ENCODE measurements at regions not wholly inside any gene's neighbourhood (a gene's known extent, or its start where the extent isn't known, plus 50 kb on each side); places are given as distances from the start of the nearest gene placed in this dataset.

DNA sequence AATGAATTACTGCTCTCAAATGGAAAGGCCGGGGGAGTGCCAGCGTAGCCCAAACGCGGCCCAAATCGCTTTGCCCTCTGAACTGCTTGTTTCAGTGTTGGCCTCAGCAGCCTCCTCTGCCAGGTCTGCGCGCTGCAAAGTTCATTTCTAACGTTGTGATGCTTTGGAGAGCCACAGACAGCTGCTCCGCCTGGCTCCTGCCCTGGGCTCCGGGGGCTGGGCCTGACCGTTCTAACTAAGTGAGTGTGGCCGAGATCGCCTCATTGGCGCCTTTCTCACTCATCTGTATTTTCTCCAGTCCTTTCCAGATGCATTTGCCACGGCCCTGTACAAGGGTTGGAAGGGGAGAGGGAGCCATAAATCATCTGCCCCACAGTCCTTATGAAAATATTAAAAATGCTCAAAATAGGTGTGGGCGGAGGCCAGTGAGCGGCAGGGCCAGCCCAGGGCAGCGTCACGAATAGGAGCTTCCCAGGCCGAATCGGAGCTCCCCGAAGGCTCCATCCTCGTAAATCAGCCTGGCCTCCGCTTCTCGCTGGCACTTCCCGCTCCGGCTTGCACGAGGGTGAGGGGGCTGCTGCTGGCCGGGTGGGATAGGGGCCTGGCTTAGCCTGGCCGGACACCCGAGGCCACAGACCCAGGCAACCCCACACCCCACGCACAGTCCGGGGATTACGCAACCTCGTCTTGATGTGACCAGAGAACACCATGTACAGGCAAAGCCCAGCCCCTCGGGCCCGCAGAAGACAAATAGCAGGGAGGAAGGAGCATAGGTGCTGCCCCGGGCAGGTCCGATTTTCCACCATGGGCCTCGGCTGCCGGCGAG, 196.6 kb upstream of the DIO3 start:
- no peak for DNase-seq

- no peak for DNase-seq
These were observed 195.8 kb upstream of the DIO3 start for GRCh38 chr14:101365329-101366158.

DNA sequence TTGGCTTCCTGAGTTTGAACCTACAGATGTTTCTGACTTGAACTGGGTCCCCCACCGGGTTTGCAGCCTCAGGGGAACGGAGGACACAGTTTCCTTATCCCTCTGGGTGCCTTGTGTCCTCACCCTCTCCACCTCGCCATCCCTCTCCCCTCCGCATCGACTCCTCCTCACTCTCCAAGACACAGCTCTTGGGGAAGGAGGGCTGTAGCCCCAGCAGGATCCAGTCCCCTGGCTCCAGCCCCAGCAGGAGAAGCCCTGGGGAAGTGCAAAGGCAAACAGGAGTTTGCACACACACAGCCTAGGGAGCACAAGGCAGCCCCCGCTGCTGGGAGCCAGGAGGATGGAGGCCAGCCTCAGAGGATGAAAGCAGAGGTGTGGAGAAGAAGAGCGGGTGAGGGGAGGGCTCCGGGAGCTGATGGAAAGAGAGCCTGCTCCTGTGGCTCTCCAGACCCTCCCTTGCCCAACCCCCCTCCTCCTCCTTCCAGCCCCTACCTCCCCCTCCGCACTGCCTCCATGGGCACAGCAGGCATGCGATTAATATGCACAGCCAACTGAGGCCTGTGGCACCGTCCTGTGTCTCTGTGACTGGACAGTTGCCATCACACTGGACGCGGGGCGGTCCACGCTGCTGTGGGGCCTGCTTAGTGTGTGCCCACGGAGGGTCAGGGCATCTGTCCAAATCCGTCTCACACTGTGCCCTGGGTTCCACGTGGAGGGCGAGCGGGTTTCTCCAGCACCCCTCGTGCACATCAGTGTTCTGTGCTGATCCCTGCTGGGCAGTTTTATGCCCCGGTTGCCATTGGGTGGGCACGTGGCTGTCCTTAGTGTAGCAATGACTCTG, 193.7 kb upstream of the DIO3 start:
- no peak for DNase-seq

- no peak for DNase-seq
These were observed 192.7 kb upstream of the DIO3 start for GRCh38 chr14:101368629-101369028.

DNA sequence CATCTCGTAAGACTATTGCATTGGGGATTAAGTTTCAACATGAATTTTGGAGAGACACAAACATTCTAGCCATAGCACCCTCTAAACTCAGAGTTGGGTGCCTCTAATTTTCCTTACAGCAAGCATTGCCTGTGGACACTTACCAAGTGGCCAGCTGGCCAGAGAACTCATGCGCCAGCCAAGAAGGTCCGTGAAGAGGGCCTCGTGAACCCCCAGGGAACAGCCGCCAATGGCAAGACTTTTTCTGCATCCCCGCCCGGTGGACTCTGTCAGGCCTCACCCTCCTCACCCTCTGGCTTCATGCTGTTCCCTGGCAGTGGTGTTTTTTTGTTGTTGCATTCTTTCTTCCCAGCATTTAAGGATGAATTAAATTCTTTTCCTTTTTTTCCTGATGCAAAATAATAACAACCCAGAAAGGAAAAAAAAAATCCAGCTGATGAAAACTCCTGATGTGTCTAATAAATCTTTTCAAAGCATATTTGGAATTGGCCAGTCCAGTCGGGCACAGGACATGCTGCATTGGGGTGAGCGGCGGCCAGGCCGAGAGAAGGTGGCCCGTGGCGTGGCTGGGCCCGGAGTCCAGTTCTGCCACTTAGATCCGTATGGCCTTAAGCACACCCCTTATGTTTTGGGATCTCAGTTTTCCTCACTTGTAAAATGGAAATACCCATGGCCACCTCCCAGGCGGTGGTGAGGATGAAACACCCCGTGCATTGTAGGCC, 191.9 kb upstream of the DIO3 start:
- no peak for DNase-seq

- DNase-seq = no peak
These were observed 191.2 kb upstream of the DIO3 start for GRCh38 chr14:101369916-101370592.

- DNase-seq = no peak
These were observed 190.4 kb upstream of the DIO3 start for GRCh38 chr14:101370593-101371569.

DNA sequence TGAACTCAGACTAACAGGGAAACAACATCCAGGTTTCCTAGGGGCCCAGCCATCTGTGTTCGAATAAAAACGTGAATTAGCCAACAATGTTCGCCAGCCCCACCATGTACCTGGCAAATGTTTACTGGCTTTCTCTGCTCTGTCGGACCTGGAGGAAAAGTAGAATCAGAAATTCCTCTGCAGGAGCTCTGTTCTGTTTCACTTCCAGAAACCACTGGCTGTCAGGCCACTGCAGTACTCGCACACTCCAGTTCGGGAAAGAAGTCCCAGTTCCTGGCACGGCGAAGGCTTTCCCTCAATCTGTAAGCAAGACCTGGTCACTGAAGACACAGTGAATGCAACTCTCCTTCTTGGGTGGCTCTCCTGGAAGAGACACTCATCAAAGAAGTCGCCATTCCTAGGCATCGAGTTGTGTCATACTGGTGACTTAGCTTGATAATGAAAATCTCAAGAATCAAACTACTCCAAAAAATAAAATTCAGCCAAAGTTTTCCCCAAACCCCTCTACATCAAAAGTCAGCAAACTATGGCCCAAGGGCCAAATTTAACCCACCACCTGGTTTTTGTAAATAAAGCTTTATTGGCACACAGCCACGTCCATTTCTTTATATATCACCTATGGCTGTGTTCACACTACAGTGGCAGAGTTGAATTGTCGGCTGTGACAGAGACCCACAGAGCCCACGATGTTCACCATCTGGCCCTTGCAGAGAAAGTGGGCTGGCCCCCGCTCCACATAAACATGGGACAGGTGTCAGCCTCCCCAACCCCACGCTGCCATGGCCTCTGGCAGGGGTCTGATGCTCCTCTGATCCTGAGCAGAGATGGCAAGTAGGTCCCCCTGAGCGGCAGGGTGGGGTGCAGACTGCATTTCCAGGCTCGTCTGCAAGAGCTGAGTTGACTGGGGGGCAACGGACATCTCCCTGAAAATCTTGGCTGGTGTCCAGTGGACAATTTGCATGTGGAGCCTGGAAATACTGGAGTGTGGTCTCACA, 189.2 kb upstream of the DIO3 start:
- no peak for DNase-seq

DNA sequence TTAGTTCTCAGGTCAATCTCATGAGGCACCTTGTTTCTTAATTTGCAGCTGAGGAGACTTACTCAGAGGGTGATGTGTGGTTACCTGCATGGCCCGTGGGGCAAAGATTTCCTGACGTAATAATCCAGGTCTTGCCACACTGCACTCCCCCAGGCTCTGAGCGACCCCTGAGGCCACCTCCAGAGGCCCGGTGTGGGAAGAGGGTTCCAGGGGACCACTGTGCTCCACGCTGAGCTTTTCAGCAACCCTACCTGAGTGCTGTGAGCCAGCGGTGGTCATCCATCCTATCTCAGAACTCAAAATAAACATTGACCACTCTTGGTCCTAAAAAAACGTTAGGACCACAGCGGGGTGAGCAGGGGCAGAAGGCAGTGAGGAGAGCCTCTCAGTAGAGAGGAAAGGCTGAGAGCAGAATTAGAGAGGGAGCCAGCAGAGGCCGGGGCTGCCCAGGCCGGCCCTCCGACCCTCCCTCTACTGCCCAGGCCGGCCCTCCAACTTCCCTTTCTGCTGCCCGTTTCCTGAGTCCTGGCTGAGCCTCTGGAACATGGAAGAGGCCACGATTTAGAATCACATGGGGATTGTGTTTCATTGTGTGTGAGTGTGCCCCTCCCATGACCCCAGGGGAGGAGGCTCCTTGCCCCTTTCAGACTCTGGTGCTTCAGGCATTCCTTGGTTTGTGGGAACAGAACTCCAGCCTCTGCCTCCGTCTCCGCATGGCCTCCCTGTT, 188.2 kb upstream of the DIO3 start:
- no peak for DNase-seq

DNA sequence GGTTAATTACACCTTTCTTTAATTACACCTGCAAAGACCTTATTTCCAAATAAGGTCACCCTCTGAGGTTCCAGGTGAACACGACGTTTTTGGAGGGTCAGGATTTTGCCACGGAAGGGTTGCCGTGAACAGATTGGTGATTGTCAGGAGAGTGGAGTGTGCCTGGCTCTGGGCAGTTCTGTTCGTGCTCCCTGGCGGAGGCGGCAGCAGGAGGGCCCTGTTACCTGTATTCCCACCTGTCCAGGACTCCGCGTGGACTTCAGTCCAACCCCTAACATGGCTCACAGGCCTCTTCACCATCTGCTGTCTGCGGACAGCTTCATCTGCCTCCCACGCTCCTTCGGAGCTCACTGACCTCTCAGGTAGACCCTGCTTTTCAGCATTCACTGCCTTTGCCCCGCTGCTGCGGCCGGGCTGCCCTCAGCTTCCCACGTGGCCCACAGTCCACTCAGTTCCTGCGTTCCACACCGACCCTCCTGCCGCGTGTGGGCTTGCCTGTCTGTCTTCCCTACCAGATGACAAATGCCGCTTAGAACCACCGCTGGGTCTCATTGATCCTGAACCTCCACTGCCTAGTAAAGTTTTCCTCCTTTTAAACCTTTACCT, 187.5 kb upstream of the DIO3 start:
- no peak for DNase-seq

- no peak for DNase-seq
These were observed 186.6 kb upstream of the DIO3 start for GRCh38 chr14:101374373-101375338.

DNA sequence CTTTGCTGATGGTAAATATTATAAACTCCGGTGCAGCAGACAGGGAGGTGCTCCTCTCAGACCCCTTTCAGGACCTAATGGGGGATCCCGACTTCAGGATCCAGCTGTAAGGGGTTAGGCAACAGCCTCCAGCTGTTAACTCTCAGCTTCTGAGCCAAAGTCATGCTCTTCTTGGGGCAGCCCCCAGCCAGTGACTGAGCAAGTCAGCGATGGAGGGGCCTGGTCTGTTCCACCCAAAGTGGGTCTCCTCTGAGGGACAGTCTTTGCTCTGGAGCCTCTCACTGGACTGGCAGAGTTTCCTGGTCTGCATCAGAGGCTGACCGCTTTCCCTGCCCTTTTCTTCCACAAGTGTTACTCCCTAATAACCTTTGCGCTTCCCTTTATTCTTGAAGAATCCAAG, 184.2 kb upstream of the DIO3 start:
- no peak for DNase-seq

- no peak for DNase-seq
These were observed 181.5 kb upstream of the DIO3 start for GRCh38 chr14:101379842-101380241.

DNA sequence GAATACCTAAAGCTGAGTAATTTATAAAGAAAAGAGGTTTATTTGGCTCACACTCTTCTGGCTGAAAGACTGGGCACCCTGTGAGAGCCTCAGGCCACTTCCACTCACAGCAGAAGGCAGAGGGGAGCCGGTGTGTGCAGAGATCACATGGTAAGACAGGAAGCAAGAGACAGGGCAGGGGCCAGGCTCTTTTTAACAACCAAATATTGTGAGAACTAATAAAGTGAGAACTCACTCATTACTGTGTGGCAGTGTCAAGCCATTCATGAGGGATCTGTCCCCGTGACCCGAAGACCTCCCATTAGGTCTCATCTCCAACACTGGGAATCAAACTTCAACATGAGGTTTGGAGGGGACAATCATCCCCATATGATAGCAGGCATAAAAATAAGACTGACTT, 180.8 kb upstream of the DIO3 start:
- no peak for DNase-seq

DNA sequence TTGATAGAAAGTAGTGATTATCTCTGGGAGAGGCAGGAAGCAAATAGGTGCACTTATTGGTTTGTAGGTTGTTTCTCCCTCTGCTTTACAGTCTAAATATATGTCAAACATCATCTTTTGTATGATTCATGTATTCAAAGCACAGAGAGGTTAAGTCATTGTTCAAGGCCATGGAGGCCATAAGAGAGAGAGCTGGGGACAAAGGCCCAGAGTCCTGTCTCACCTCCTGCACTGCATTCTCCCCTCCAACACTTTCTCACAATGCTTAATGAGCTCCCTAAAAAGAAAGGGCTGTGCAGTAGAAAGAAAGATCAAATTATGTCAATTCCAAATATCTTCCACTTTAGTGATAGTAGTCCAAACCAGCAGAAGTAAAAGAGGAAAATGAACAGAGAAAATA, 180.4 kb upstream of the DIO3 start:
- no peak for DNase-seq

DNA sequence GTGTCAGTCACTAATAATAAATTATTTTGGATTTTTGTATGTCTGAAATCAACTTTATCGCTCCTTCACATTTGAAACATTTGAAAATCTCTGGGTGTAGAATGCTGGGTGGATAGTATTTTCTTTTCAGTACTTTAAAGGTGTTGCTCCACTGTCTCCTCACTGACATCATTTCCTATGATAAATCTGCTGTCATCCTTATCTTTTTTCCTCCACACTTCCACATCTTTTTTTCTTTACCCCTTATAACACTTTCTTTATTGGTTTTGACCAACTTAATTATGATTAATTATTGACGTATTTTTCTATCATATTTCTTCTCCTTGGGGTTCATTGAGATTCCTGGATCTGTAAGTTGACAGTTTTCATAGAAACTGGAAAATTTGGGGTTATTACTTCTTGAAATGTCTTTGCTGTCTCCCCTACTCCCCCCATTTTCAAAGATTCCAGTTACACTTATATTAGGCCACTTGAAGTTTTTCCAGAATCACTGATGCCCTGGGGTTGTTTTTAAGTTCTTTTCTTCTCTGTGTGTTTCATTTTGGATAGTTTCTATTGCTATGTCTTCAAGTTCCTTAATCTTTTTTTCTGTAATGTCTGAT, 177.5 kb upstream of the DIO3 start:
- DNase-seq = no peak

GRCh38 chr14:101394374-101394773, 166.9 kb upstream of the DIO3 start:
- no peak for DNase-seq
